IMR-90 (cell line): ENCODE measurements at regions not wholly inside any gene's neighbourhood (a gene's known extent, or its start where the extent isn't known, plus 50 kb on each side); places are given as distances from the start of the nearest gene placed in this dataset.

Experiments
- ATAC-seq: fragments of 200-7000 bp; cut with Tn5 transposase; 2 replicates; pipeline ENCODE4 v1.9.1; 2020; ENCODE audit warnings: low read depth, mild to moderate bottlenecking, moderate library complexity
- BruUV-seq: library from RNA; stranded (reverse); fragments of 400-500 nt; replicated peaks from 2 replicates; lab custom pipeline; 2021; lab: Mats Ljungman, UMichigan
- CTCF ChIA-PET: fragments of 300-600 bp; formaldehyde crosslinking; extraction: SDS; loops from one replicate; lab custom pipeline; 2021; ENCODE audit warnings: antibody characterized with exemption; lab: Yijun Ruan, JAX
- POLR2A ChIA-PET: fragments of 300-600 bp; sonication (Branson Sonifier 250); formaldehyde crosslinking; loops from one replicate; lab custom pipeline; 2022; ENCODE audit warnings: antibody characterized with exemption; ENCODE audit not compliant: unreplicated experiment; lab: Charles Lee
- DNase-seq: peaks from one replicate; pipeline ENCODE4 v3.0.0; 2013
- H2AFZ ChIP-seq: replicated peaks from 2 replicates; pipeline ENCODE3; 2013; ENCODE audit warnings: low read length, mild to moderate bottlenecking; ENCODE audit not compliant: poor library complexity
- H2AK5ac ChIP-seq: 2 replicates; pipeline ENCODE4 v1.6.1; 2013; ENCODE audit warnings: low read depth, low read length, inconsistent platforms
- H2AK9ac ChIP-seq: replicated peaks from 2 replicates; pipeline ENCODE3; 2013; ENCODE audit warnings: mild to moderate bottlenecking, low read depth, low read length, moderate library complexity; ENCODE audit not compliant: poor library complexity
- H2BK120ac ChIP-seq: 2 replicates; pipeline ENCODE4 v1.6.1; 2013; ENCODE audit warnings: low read depth, low read length, inconsistent platforms
- H2BK15ac ChIP-seq: 3 replicates; pipeline ENCODE4 v1.6.1; 2013; ENCODE audit warnings: low read depth, low read length, inconsistent platforms
- H2BK20ac ChIP-seq: 2 replicates; pipeline ENCODE4 v1.6.1; 2013; ENCODE audit warnings: low read depth, mild to moderate bottlenecking, inconsistent platforms, low read length, moderate library complexity
- H2BK5ac ChIP-seq: 2 replicates; pipeline ENCODE4 v1.6.1; 2013; ENCODE audit warnings: mild to moderate bottlenecking, low read depth, low read length, inconsistent platforms; ENCODE audit not compliant: poor library complexity, severe bottlenecking
- H3K14ac ChIP-seq: replicated peaks from 2 replicates; pipeline ENCODE4 v1.6.1; 2013; ENCODE audit warnings: low read depth, low read length, inconsistent platforms
- H3K18ac ChIP-seq: 2 replicates; pipeline ENCODE4 v1.6.1; 2013; ENCODE audit warnings: low read depth, low read length, control low read depth
- H3K23ac ChIP-seq: 2 replicates; pipeline ENCODE4 v1.6.1; 2013; ENCODE audit warnings: low read depth, low read length, inconsistent platforms
- H3K27ac ChIP-seq: 2 replicates; pipeline ENCODE4 v1.5.1; 2013; ENCODE audit warnings: mild to moderate bottlenecking, control low read depth, low read length; ENCODE audit not compliant: insufficient read depth
- H3K27me3 ChIP-seq: 2 replicates; pipeline ENCODE4 v1.6.1; 2013; ENCODE audit warnings: low read length; ENCODE audit not compliant: control insufficient read depth, insufficient read depth
- H3K36me3 ChIP-seq: 2 replicates; pipeline ENCODE4 v1.6.1; 2013; ENCODE audit warnings: low read length, mixed read lengths; ENCODE audit not compliant: control insufficient read depth, insufficient read depth
- H3K4ac ChIP-seq: 2 replicates; pipeline ENCODE4 v1.6.1; 2013; ENCODE audit warnings: low read depth, low read length, inconsistent platforms
- H3K4me1 ChIP-seq: 2 replicates; pipeline ENCODE4 v1.6.1; 2013; ENCODE audit warnings: low read length, mixed read lengths; ENCODE audit not compliant: control insufficient read depth, insufficient read depth
- H3K4me2 ChIP-seq: 2 replicates; pipeline ENCODE4 v1.6.1; 2013; ENCODE audit warnings: low read depth, mild to moderate bottlenecking, control low read depth, low read length, moderate library complexity
- H3K4me3 ChIP-seq: 2 replicates; pipeline ENCODE4 v1.5.1; 2013; ENCODE audit warnings: low read depth, mild to moderate bottlenecking, control low read depth, low read length, moderate library complexity; ENCODE audit not compliant: insufficient read depth
- H3K56ac ChIP-seq: 2 replicates; pipeline ENCODE4 v1.6.1; 2013; ENCODE audit warnings: low read length, inconsistent platforms; ENCODE audit not compliant: insufficient read depth; ENCODE audit errors: extremely low read depth
- H3K79me1 ChIP-seq, 2 experiments: 2 replicates each; pipeline ENCODE4 v1.6.1; 2013; ENCODE audit warnings: low read length in 2 of 2, inconsistent platforms in 1 of 2, low read depth in 1 of 2
- H3K9ac ChIP-seq: 2 replicates; pipeline ENCODE4 v1.6.1; 2013; ENCODE audit warnings: low read depth, low read length, control low read depth
- H3K9me1 ChIP-seq: 2 replicates; pipeline ENCODE4 v1.6.1; 2013; ENCODE audit warnings: low read length, inconsistent platforms; ENCODE audit not compliant: insufficient read depth
- H3K9me3 ChIP-seq: 2 replicates; pipeline ENCODE4 v1.6.1; 2013; ENCODE audit warnings: low read length; ENCODE audit not compliant: control insufficient read depth, insufficient read depth
- H4K20me1 ChIP-seq: 2 replicates; pipeline ENCODE4 v1.6.1; 2013; ENCODE audit warnings: low read length, inconsistent platforms; ENCODE audit not compliant: insufficient read depth
- H4K5ac ChIP-seq: 2 replicates; pipeline ENCODE4 v1.6.1; 2013; ENCODE audit warnings: mild to moderate bottlenecking, low read depth, low read length, control low read depth
- H4K8ac ChIP-seq, 2 experiments: 2 replicates each; pipeline ENCODE4 v1.6.1; 2013; ENCODE audit warnings: low read depth in 2 of 2, low read length in 2 of 2, control low read depth in 1 of 2, inconsistent platforms in 1 of 2
- H4K91ac ChIP-seq: 2 replicates; pipeline ENCODE4 v1.6.1; 2013; ENCODE audit warnings: low read depth, low read length, inconsistent platforms; ENCODE audit not compliant: insufficient read depth
- BHLHE40 ChIP-seq: fragments of 150-350 bp; IDR thresholded peaks from 2 replicates; pipeline ENCODE4 v1.6.1; 2016; ENCODE audit warnings: mild to moderate bottlenecking, low read depth, low read length
- CTCF ChIP-seq: conservative IDR thresholded peaks from 2 replicates; pipeline ENCODE4 v1.5.1; 2012; ENCODE audit warnings: mild to moderate bottlenecking, low read depth, low read length, improper control_type of control experiment
- FOS ChIP-seq: fragments of 150-350 bp; IDR thresholded peaks from 2 replicates; pipeline ENCODE4 v1.6.1; 2016; ENCODE audit warnings: low read depth, low read length
- MAFK ChIP-seq: IDR thresholded peaks from 2 replicates; pipeline ENCODE4 v1.6.1; 2012; ENCODE audit warnings: low read depth, low read length, improper control_type of control experiment
- MAZ ChIP-seq: IDR thresholded peaks from 2 replicates; pipeline ENCODE4 v1.6.1; 2012; ENCODE audit warnings: low read depth, mild to moderate bottlenecking, low read length, improper control_type of control experiment, moderate library complexity, borderline replicate concordance
- POLR2A ChIP-seq: IDR thresholded peaks from 2 replicates; pipeline ENCODE4 v1.6.1; 2012; ENCODE audit warnings: mild to moderate bottlenecking, low read depth, low read length
- RCOR1 ChIP-seq: IDR thresholded peaks from 2 replicates; pipeline ENCODE4 v1.6.1; 2012; ENCODE audit warnings: mild to moderate bottlenecking, low read length, improper control_type of control experiment; ENCODE audit not compliant: insufficient replicate concordance
- RFX5 ChIP-seq: IDR thresholded peaks from 2 replicates; pipeline ENCODE4 v1.8.0; 2012; ENCODE audit warnings: low read depth, mild to moderate bottlenecking, low read length, moderate library complexity
- SMC3 ChIP-seq: fragments of 150-350 bp; IDR thresholded peaks from 2 replicates; pipeline ENCODE4 v1.6.1; 2016; ENCODE audit warnings: low read depth, mild to moderate bottlenecking, antibody characterized with exemption, low read length, moderate library complexity
- USF2 ChIP-seq: fragments of 150-350 bp; IDR thresholded peaks from 2 replicates; pipeline ENCODE4 v1.6.1; 2017; ENCODE audit warnings: mild to moderate bottlenecking, antibody characterized with exemption, low read length, low read depth
- WGBS, 2 experiments: methylation state at CpG; one replicate each; pipeline versions ENCODE4 v1.1.5 to v1.1.7; 2013; ENCODE audit warnings: missing lambda C conversion rate in 2 of 2; ENCODE audit not compliant: insufficient read length in 1 of 2; ENCODE audit errors: extremely low coverage in 2 of 2; 5-methylcytosine and 5-hydroxymethylcytosine counted together
- dilution Hi-C: fragments of 300-500 bp; cut with HindIII; formaldehyde crosslinking; loops from one replicate; pipeline ENCODE4 v1.14.3; 2018; ENCODE audit warnings: low sequenced_read_pairs; ENCODE audit not compliant: unreplicated experiment
- in situ Hi-C: fragments of 300-500 bp; cut with MboI; formaldehyde crosslinking; loops from 3 replicates; pipeline ENCODE4 v1.14.3; 2019; ENCODE audit warnings: low sequenced_read_pairs, inconsistent platforms, mixed read lengths
- intact Hi-C: fragments of 100-400 bp; cut with micrococcal nuclease; formaldehyde crosslinking; loops from 2 replicates; pipeline ENCODE4 v1.10.0; 2022
- TF ChIP-seq, protein P1 (sequence below): fragments of 150-350 bp; IDR thresholded peaks from 2 replicates; pipeline ENCODE4 v1.6.1; 2016; ENCODE audit warnings: low read depth, mild to moderate bottlenecking, low read length, moderate library complexity, borderline replicate concordance

- no peak overlapping the region for H3K56ac ChIP-seq
- ChIA-PET POLR2A (no interaction called here), CTCF (no interaction called here)
- no peaks in the 10 kb centered on the region for H3K36me3 ChIP-seq
- intact Hi-C loops (no loop called here), in situ Hi-C loops (no loop called here), dilution Hi-C loops (no loop called here)
- H3K27ac ChIP-seq, result no peak overlapping the region
- no peak overlapping the region for H4K8ac ChIP-seq
- TF ChIP-seq MAZ (no peak), RCOR1 (no peak), USF2 (no peak), SMC3 (no peak), RFX5 (no peak), POLR2A (no peak), FOS (no peak), BHLHE40 (no peak), MAFK (no peak), CTCF (no peak)
- TF ChIP-seq, protein P1, sequence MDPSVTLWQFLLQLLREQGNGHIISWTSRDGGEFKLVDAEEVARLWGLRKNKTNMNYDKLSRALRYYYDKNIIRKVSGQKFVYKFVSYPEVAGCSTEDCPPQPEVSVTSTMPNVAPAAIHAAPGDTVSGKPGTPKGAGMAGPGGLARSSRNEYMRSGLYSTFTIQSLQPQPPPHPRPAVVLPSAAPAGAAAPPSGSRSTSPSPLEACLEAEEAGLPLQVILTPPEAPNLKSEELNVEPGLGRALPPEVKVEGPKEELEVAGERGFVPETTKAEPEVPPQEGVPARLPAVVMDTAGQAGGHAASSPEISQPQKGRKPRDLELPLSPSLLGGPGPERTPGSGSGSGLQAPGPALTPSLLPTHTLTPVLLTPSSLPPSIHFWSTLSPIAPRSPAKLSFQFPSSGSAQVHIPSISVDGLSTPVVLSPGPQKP, result no peak
- no peak overlapping the region for H2AFZ ChIP-seq
- H2BK15ac ChIP-seq, result no peak overlapping the region
- H3K14ac ChIP-seq, result no peak overlapping the region
- no peak overlapping the region for H3K9ac ChIP-seq
- DNase-seq (no peak), ATAC-seq (no peak)
- H3K27me3 ChIP-seq, result no peaks in the 10 kb centered on the region; the same call in 1 of the 2 replicates
- H4K5ac ChIP-seq, result no peak overlapping the region
- no peaks in the 10 kb centered on the region for H3K4me1 ChIP-seq
- no peak overlapping the region for H2BK5ac ChIP-seq
- no peak overlapping the region for H4K91ac ChIP-seq
- H3K4ac ChIP-seq, result no peak overlapping the region
- no CpG with 5 or more reads among the region's 2 CpGs for WGBS, 2 experiments
- no peaks in the 10 kb centered on the region for H3K9me1 ChIP-seq
- H2BK120ac ChIP-seq, result no peak overlapping the region
- H3K9me3 ChIP-seq, result no peaks in the 10 kb centered on the region
- H3K4me3 ChIP-seq, result no peak overlapping the region
- H2AK5ac ChIP-seq, result no peak overlapping the region
- no peaks in the 10 kb centered on the region for H4K20me1 ChIP-seq
- no peak overlapping the region for H2BK20ac ChIP-seq
- H3K23ac ChIP-seq, result no peak overlapping the region
- no peak overlapping the region for H2AK9ac ChIP-seq
- H3K18ac ChIP-seq, result no peak overlapping the region
- no peaks in the 10 kb centered on the region for H3K79me1 ChIP-seq
- no TSS peak for BruUV-seq
- no peak overlapping the region for H3K4me2 ChIP-seq
These were observed 55.1 kb upstream of the GJA5 start for GRCh38 chr1:147815503-147815902.
